Glomerular endothelial cell (primary cell): ENCODE measurements at regions not wholly inside any gene's neighbourhood (a gene's known extent, or its start where the extent isn't known, plus 50 kb on each side); places are given as distances from the start of the nearest gene placed in this dataset.
"Not testable (repeated sequence)": the region's sequence is repeated elsewhere in the genome, so short reads cannot be mapped to it uniquely, and the experiment has no call there.

Source experiments
- DNase-seq: peaks from one replicate; pipeline ENCODE4 v3.0.0-alpha.2; 2011; ENCODE audit warnings: low read depth, low spot score; ENCODE audit errors: extremely low read depth

DNA sequence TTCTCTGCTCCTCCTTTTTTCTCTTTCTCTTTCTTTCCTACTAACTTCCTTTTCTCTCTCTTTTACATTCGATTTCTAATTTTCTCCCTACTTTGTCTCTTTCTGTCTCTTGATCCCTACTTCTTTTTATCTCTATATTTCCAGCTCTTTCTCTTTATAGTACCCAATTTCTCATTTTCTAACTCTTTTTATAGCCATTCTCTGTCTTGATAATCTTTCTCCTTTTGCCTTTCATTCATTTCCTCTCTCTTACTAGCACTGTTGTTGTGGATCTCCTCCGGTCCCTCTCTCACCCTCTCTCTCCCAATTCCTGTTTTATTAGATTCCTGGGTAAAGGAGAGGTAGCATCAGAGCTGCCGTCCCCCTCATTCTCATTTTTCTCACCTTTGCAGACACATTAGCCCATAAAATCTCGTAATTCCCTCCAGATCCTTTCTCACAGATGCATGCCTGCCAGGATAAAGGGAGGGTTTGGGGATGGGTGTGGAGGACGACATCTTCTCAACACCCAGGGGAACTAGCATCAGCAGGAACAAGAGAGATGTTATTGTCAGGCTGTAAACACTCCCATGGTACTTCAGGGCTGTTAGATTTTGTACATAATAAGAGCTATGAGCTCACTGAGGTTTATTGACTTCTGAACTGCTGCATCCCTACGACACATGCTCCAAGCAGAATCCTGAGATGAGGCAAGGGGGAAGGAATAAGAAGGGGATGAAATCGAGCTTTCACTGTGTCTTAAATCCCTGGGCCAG, 159.0 kb upstream of the GALNT2 start:
- no peak for DNase-seq

DNA sequence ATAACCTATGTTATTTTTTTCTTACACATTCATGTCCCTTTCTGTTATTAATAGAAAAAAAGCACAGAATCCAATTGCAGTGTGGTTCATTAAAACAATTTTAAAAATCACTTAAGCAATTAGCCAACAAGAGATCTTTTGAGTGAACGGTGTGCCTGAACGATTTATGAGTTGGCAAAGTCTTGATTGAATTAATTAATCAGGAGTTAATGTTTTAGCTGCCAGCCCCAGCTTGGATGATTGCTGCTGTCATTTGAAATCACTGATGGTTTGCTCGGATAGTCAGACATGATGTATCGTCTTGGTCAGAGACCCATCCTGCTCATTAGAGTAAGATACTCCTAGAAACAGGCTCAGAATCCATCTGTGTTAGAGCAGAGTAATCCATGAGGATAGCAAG, 158.3 kb upstream of the GALNT2 start:
- DNase-seq: no peak

DNA sequence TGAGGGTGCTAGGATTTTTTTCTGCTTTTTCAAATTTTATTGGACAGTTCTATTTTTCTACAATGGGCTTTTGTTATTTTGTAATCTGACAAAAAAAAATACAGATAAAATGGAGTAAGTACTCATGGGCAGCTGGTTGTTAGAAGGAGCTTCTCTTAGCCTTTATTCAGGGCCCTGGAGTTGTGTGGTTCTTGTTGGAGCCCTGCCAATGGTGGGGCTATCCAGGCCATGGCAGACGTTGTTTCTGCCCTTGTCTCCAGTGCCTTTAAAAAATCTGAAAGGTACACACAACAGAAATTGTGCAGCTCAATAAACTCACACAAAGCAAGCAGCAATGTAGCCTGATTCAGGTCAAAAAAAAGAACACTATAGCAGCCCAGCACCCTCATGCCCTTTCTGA, 153.5 kb upstream of the GALNT2 start:
- DNase-seq: no peak

DNA sequence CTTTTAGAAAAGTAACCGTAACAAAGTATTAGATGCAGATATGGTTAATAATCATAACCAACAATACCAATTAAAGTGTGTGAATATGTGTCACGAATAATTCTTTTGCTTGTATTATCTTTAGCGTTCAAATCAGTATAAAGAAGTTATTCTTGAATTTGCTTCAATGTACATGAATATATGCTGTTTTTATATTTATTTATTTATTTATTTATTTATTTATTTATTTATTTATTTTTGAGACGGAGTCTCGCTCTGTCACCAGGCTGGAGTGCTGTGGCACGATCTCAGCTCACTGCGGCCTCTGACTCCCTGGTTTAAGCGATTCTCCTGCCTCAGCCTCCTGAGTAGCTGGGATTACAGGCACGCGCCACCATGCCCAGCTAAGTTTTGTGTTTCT, 147.6 kb upstream of the GALNT2 start:
- not testable (repeated sequence) for DNase-seq

DNA sequence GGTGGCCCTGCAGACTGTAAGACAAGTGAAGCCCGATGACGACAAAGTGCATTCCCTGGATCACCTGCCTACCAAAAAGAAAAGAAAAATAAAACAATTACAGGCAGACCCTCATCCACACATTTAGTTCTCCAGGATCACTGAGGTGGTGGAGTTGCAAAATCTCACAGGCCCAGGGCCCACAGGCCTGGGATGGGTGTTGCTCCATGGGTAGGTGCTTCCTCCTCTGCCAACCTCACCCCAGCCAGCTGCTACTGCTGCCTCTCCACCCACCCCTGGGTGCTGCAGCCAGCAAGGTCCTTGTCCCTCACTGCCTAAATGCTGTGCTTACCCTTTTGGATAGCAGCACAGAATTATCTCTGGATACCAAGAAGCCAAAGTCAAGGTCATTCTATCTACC, 146.4 kb upstream of the GALNT2 start:
- DNase-seq: no peak

DNA sequence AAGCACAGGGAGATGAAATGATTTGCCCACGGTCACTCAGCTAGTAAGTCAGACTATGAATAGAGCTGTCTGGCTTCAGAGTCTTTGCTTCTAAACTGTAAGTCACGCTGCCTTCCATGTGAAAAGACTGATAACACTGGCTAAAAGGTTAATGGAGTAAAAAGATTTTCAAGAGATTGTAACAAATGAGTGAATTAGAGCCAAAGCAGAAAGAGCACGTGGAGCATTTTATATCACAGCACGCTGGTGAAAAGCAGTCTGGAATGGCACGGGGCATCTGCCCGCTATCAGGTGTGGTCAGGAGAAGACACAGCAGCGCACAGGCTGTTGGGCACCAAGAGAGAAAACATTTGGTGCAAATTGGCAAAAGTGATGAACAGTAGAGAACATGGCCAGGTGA, 144.8 kb upstream of the GALNT2 start:
- no peak for DNase-seq

DNA sequence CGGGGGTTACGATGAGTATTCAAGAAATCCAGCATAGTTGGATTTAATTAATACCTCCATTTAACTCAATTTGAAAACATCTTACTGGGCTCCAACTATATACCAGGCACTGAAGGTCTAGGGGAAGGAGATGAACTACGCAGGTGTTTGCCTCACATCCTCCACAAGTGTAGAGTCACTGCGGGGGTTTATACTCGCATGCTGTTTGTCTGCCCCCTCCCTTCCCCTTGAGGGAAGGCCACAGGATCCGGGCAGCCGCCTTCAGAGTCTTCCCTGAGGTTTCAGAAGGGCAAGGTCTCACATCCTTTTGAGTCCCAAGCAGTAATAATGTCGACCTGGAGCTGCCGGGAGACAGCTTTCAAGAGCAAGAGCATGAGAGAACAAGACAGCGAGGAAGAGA, 142.4 kb upstream of the GALNT2 start:
- no peak for DNase-seq

DNA sequence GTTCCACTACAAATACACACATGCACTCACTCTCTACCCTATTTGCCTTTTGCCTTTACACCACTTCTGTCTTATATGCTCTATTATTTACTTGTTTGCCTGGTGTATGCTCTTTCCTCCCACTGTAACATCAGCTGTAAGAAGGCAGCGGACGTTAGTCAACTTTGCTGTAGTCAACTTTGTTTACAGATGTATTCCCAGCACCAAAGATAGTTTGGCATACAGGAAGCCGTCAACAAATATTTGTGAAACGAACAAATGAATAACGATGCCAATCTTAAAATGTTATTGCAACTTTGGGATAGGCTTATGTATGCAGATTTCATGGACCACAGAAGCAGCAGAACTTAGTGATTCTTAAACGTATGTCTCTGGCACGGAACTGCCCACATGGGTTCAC, 138.3 kb upstream of the GALNT2 start:
- DNase-seq: no peak

DNA sequence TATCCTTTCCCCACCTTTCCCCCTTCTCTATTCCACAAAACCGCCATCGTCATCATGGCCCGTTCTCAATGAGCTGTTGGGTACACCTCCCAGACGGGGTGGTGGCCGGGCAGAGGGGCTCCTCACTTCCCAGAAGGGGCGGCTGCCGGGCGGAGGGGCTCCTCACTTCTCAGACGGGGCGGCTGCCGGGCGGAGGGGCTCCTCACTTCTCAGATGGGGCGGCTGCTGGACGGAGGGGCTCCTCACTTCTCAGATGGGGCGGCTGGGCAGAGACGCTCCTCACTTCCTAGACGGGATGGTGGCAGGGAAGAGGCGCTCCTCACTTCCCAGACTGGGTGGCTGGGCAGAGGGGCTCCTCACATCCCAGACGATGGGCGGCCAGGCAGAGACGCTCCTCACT, 135.3 kb upstream of the GALNT2 start:
- not testable (repeated sequence) for DNase-seq

DNA sequence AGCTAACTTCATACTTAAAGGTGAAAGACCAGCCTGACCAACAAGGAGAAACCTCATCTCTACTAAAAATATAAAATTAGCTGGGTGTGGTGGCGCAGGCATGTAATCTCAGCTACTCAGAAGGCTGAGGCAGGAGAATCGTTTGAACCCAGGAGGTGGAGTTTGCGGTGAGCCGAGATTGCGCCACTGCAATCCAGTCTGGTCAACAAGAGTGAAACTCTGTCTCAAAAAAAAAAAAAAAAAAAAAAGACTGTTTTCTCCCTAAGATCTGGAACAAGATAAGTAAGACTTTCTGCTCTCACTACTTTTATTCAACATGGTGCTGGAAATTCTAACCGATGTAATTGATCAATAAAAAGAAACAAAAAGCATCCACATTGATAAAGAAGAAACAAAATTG, 131.9 kb upstream of the GALNT2 start:
- not testable (repeated sequence) for DNase-seq

DNA sequence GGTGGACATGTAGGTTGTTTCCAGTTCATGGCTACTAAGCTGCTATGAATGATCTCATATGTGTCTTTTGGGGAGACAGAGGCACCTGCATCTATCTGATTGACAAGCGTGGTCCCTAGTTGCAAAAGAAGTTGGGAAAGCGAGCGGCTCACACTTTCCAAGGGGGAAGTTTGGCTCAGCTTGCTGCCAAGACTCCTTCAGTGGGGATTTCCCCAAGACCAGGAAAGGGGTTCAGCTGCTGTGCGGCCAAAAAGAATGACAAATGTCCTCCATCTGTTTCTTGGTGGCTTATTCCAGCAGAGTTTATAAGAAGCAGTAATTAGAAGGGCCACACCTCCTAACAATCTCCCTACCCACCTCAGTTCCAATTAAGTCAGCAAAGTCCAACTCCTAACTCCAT, 128.5 kb upstream of the GALNT2 start:
- DNase-seq: no peak

DNA sequence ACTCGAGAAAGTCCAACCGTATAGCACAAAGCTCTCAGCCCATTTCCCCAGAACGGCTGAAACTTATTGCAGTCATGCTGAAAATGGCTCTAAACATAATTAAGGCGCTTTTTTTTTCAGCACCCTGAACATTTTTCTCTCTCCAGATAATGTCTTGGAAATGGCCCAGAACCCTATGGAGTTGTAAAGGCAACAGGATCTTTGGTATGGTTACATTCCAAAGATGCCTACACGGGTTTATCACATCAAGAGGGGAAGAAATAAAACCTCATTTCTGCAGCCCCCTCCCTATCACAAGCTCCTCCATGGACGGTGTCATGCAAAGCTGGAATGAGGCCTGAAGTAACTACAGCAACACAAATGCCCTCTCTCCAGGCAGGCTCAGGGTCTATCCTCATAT, 126.4 kb upstream of the GALNT2 start:
- DNase-seq: no peak

DNA sequence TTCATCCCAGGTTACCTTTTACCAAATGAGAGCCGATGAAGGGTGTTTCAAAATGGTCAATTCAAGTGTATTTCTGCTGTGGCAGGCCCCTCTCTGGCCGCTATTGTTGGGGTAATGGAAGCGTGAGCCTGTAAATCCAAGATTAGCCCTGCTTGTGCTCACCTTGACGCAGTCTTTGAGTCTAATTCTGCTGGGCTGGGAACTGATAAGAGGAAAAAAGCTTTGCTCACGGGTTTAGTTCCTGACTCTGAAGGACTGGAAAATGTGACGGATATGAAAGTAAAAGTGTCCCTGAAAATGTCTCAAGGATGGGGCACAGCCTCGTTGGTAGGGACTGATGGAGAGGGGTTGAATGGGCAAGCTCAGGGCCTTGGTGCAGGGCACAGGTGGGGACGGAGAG, 125.9 kb upstream of the GALNT2 start:
- DNase-seq: no peak

DNA sequence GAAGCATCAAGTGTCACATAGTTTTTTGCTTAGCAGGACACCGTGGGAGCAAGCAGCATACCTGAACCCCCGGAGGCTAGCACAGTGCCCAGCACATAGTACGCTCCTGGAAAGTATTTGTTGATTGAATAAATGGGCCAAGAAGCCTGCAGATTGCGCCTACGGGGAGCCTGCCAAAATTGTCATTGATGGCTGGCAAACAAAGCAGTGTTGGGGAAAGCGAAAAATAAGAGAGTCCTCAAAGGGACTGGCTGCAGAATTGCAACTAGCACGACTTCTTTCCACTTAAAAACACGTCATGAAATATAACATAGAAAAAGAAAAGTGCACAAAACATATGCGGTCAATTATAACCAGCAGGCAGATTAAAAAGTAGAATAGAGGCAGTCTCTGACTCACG, 125.2 kb upstream of the GALNT2 start:
- DNase-seq: no peak

DNA sequence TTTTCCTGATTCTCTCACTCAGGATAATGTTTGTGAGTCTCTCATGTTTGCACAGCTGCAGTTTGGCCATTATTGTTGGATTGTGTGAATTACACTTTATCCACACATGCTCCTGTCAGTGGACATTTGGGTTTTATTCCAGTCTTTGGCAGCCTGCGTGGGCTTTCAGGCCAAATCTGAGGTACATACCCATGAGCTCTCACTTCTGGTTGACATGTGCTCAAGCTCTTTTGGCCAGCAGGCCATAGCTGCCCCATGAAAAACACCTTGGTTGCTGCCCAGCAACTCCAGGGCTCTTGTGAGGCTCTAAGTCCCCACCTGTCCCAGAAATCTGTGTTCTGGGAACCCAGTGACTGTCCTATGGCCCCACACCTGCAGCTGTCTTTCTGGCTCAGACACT, 124.5 kb upstream of the GALNT2 start:
- DNase-seq: no peak

DNA sequence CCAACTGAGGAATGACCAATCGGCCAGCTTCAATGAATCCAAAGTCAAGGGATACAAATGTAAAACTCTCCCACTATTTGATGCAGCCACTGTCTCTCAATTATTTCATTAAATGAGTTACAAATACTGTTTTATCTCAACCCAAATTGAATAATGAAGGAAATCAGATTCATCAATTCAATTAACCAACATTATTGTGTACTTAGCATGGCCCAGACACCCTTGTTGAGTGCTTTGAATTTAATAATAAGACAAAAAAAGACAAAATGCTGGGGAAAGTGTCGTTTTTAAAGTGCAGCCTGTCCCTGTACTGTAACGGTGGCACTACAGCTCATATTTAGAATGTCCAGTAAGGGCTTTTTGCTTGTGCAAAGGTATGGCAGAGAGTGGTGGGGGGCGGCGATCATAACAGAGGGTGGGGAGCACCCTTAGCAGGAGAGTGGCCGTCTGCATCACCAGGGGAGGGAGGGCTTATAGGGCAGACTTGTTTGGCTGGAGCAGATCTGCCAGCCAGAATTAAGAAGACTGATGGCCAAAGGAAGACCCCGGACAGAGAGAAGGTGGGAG, 123.8 kb upstream of the GALNT2 start:
- DNase-seq: no peak

DNA sequence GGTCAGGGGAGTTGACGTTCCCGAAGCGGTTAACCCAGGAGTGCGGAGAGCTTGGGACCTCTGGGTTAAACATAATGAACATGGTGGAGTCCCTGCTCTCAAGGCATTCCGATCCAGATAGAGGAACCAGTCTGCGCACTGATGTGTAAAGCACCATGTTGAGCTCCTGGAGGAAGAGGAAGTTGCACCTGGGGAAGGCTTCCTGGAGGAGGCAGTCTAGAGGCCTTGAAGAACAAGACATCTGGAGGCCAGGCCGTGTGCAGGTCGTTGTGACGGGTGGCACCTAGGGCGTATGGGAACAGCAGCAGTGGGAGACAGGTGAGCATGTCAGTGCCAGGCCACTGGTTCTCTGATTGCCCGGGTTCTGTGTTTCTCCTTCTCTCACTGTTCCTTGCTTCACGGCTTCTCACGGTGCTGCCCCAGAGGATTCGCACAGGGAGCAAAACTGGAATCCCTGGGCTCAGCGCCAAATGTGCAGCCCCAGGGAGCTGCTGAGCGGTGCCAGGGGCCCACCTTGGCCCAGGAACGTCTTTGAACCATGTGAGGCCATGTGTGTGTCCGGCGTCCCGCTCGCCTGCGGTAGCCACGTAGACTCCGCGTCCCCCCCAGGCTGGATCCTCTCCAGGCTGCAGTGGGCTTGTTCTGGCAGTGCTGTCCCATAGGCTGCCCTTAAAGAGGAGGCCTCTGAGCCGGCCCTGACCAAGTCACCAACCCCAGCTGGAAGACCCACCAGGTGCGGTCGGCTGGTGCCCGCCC, 122.9 kb upstream of the GALNT2 start:
- DNase-seq: no peak

DNA sequence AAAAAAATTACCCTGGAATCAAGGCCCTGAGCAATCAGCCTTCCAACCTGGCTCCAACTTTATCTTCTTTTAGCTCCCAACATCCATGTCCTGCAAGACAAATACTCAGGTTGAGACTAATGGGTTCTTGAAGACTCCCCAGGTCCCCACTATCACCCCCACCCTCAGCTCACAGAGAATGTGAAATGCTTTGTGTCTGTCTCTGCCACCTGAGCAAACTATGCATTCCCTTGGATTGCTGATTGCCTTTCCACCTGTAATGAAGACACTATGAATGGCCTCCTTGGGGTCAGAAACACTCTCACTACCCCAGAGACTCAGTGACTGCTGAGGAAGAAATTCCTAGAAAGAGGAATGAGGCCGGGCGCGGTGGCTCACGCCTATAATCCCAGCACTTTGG, 121.2 kb upstream of the GALNT2 start:
- DNase-seq: no peak

DNA sequence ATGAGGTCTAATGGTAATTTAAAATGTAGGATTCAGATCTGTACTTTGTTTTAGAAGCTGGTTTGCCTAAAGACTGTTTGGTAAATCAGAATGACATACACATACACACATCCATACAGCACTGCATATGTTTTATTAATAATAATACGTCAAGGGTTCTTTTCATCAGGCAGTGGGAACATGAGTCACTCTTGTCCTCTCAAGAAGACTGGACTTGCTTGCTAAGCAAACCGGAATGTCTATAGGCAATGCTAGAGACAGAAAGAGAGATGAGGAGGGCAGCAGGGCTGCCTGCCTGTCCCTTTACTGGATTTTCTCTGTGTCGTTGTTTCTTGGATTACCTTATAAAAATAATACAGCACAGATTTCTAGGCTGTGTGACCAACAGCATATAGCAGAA, 119.1 kb upstream of the GALNT2 start:
- no peak for DNase-seq

DNA sequence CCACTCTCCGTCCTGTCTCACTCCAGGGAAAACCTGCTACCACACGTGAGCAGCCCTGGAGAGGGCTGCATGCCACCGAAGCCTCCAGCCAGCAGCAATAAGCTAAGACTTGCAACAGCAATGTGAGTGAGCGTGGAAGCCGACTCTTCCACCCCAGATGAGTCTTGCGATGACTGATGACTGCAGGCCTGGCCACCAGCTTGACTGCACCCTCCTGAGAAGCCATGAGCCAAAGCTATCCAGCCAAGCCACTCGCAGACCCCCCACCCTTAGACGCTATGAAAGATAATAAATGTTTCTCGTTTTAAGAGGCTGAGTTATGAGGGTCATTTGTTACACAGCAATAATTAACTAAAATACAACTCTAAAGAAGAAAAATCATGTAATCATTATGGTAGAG, 118.6 kb upstream of the GALNT2 start:
- no peak for DNase-seq

DNA sequence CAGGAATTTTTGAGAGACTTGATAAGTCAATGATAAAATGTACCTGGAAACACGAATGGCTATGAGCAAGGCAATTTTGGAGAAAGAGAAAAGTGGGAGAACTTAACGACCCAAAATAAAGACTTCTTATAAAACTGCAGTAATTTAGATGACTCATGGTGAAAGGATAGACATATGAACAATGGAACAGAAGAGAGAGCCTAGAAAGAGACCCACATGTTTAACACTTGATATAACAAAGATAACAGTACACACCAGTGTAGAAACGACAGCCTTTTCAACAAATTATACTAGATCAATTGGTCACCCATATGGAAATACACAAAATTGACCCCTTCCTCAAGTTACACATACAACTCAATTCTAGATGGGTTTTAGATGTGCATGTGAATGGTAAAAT, 117.5 kb upstream of the GALNT2 start:
- DNase-seq: no peak

DNA sequence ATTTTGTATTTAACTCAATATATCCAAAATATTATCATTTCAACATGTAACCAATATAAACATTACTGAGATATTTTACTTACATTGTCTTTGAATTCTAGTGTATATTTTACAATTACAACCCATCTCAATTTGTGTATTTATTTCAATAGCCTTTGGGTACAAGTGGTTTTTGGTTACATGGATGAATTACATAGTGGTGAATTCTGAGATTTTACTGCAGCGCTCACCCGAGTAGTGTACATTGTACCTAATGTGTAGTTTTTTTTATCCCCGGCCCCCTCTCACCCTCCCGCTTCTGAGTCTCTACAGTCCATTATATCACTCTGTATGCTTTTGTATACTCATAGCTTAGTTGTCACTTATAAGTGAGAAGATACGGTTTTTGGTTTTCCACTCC, 117.0 kb upstream of the GALNT2 start:
- no peak for DNase-seq
